ENCODE measurements at regions not wholly inside any gene's neighbourhood (a gene's known extent, or its start where the extent isn't known, plus 50 kb on each side); places are given as distances from the start of the nearest gene placed in this dataset.
"Not testable (repeated sequence)": the region's sequence is repeated elsewhere in the genome, so short reads cannot be mapped to it uniquely, and the experiment has no call there.

- H3K27ac Mint-ChIP-seq; H3K9me3 Mint-ChIP-seq; H3K36me3 Mint-ChIP-seq; intact Hi-C loops (cut with micrococcal nuclease); POLR2A ChIA-PET; H3K4me3 Mint-ChIP-seq: not testable (repeated sequence)
- peak; percentile 56 for DNase-seq
- peaks cover 27% of the 10 kb centered on the region for H3K27me3 Mint-ChIP-seq
- CTCF ChIA-PET = interaction anchor here (0.6 kb wide), 1 partner anchor 543 kb away, joined by 3 read pairs; no protein-coding TSS in a partner anchor
- peaks cover 17% of the 10 kb centered on the region for H3K4me1 Mint-ChIP-seq (ENCODE audit: low read depth)
Observed at GRCh38 chr6:27719039-27719438, 193.2 kb downstream of the OR2B2 start.

DNA sequence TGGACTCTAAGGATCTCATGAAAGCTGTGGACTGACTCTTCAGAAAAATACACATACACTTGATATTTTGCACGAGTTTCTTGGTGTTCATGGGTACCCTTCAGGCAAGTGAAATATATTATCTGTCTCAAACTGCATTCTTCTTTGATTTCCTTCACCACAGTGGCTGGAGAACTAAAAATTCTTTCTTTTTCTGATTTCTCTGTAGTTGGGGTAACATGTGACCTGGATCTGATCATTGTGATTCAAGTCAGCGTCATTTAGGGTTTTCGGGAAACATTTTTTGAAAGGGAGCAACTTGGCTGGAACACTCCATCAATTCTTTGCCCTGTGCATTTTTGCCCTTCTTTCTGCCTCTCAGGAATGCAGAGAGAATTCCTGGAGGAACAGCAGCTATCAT lies 205.8 kb downstream of the OR2B2 start:
- H3K36me3 Mint-ChIP-seq = peaks cover 44% of the 10 kb centered on the region
- H3K4me3 Mint-ChIP-seq = no peak overlapping the region
- no peak for DNase-seq
- no peaks in the 10 kb centered on the region for H3K4me1 Mint-ChIP-seq (ENCODE audit: low read depth)
- H3K27ac Mint-ChIP-seq = no peak overlapping the region
- intact Hi-C loops (cut with micrococcal nuclease) = no loop called here
- CTCF ChIA-PET = no interaction called here
- no peaks in the 10 kb centered on the region for H3K9me3 Mint-ChIP-seq
- no peaks in the 10 kb centered on the region for H3K27me3 Mint-ChIP-seq
- POLR2A ChIA-PET = no interaction called here

DNA sequence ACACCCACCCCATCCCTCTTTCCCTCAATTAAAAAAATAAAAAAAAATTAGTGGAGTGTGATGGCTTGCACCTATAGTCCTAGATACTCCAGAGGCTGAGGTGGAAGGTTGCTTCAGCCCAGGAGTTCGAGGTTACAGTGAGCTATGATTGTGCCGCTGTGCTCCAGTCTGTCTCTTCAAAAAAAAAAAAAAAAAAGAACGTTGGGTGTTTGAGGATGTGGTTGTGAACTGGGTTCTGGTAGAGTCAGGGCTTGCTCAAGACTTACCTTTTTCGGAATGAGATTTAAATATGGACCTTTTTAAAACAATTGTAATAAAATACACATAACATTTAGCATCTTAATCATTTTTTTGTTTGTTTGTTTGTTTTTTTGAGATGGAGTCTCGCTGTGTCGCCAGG lies 211.9 kb downstream of the OR2B2 start:
- no peaks in the 10 kb centered on the region for H3K27me3 Mint-ChIP-seq
- CTCF ChIA-PET = no interaction called here

GRCh38 chr6:27694547-27694874 lies 217.7 kb downstream of the OR2B2 start:
- intact Hi-C loops (cut with micrococcal nuclease) = no loop called here
- Mint-ChIP-seq H3K4me1 (ENCODE audit: low read depth) (peaks cover 20% of the 10 kb centered on the region), H3K9me3 (no peaks in the 10 kb centered on the region), H3K4me3 (peak overlapping the region; percentile 92), H3K36me3 (peaks cover 4% of the 10 kb centered on the region), H3K27ac (peak overlapping the region; percentile 78), H3K27me3 (no peaks in the 10 kb centered on the region)
- no peak for DNase-seq
- ChIA-PET POLR2A (interaction anchor here (0.6 kb wide), 1 partner anchor 430 kb away, joined by 3 read pairs; no protein-coding TSS in a partner anchor), CTCF (interaction anchor here (0.6 to 1.3 kb wide), 4 partner anchors 14 to 175 kb away, joined by 3 to 4 read pairs (median 3); no protein-coding TSS in a partner anchor)

More for the DNA sequence above, 211.9 kb downstream of the OR2B2 start:
- intact Hi-C loops (cut with micrococcal nuclease) = no loop called here
- POLR2A ChIA-PET = no interaction called here
- Mint-ChIP-seq H3K27ac (no peak overlapping the region), H3K9me3 (no peaks in the 10 kb centered on the region), H3K4me3 (no peak overlapping the region), H3K4me1 (ENCODE audit: low read depth) (peaks cover 6% of the 10 kb centered on the region), H3K36me3 (peaks cover 27% of the 10 kb centered on the region)
- no peak for DNase-seq

DNA sequence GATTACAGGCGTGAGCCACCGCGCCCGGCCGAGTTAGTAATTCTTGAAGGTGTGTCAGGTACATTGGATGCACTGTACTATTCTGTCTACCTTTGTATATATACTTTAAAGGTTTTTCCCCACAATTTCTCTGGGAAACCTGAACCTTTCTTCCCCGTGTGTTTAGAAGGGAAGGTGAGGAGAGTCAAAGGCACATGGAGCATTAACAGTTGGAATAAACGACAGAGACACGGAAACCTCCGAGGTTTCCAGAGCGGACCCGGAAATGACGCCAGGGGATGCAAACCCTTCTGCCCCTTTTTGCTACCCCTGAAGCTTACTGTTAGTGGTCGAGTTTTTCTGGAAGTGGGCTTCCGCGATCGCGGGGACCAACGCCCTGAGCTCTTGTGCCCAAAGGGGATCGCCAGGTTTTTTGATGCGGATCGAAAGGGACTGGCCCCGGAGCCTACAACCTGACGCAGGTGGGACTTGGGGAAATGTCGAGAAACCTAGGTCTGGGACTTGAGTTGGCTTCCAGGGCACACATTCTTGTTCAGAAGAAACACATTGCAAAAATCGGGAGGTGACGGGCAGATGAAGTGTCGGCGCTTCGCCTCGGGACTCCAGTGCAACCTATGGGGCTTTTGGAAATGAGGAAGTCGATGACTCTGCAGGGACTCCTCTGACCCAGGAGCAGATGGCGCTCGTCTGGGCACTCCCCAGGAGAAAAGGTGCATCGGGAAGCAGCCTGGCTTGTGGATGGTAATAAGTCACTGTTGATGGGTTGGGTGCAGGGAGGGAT lies 218.2 kb downstream of the OR2B2 start:
- intact Hi-C loops (cut with micrococcal nuclease) = no loop called here
- CTCF ChIA-PET = interaction anchor here (0.6 to 1.3 kb wide), 4 partner anchors 14 to 174 kb away, joined by 3 to 4 read pairs (median 3); no protein-coding TSS in a partner anchor
- peak; percentile 54 for DNase-seq
- Mint-ChIP-seq H3K36me3 (peaks cover 4% of the 10 kb centered on the region), H3K4me1 (ENCODE audit: low read depth) (peaks cover 20% of the 10 kb centered on the region), H3K27me3 (no peaks in the 10 kb centered on the region), H3K9me3 (no peaks in the 10 kb centered on the region), H3K27ac (peak overlapping the region; percentile 78), H3K4me3 (peak overlapping the region; percentile 92)
- POLR2A ChIA-PET = no interaction called here

DNA sequence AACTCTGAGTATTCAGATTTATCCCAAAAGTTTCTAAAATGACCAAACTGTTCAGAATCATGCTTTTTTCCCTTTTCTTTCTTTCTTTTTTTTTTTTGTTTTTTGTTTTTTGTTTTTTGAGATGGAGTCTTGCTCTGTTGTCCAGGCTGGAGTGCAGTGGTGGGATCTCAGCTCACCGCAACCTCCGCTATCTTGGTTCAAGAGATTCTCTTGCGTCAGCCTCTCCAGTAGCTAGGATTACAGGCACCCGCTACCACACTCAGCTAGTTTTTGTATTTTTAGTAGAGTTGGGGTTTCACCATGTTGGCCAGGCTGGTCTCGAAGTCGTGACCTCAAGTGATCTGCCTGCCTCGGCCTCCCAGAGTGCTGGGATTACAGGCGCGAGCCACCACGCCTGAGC lies 219.2 kb upstream of the ZNF184 start:
- H3K9me3 Mint-ChIP-seq; H3K27ac Mint-ChIP-seq; POLR2A ChIA-PET; intact Hi-C loops (cut with micrococcal nuclease); H3K27me3 Mint-ChIP-seq; DNase-seq; H3K4me3 Mint-ChIP-seq: not testable (repeated sequence)
- CTCF ChIA-PET = interaction anchor here (0.6 to 0.7 kb wide), 2 partner anchors 34 to 54 kb away, joined by 3 to 5 read pairs; no protein-coding TSS in a partner anchor
- Mint-ChIP-seq H3K36me3 (peaks cover 12% of the 10 kb centered on the region), H3K4me1 (ENCODE audit: low read depth) (peaks cover 31% of the 10 kb centered on the region)

DNA sequence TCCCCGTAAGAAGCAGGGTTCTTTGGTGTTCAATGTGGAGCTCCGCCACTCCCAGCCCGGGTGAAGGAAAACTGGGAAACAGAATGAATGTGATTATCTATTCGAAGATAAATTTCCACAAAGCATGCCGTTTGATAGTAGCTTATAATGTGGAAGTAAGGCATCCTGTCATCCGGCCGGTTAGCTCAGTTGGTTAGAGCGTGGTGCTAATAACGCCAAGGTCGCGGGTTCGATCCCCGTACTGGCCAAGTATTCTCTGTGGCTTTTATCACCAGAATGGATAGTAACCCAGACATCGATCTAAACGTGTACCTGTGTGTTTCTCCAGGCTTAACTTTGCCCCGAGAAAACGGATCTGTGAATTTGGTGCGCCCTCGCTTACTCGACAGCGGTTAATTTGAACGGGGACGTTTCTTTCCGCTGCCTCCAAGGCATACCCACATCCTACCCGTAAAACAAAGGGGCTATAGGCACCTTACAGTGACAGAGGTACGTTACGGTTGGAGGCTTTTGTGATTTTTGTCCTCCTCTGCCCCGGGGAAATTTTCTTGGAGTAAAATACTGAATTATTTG lies 215.2 kb upstream of the ZNF184 start:
- POLR2A ChIA-PET = interaction anchor here (1.1 kb wide), 2 partner anchors 64 to 66 kb away, joined by 3 to 5 read pairs; no protein-coding TSS in a partner anchor
- peak; percentile 93 for DNase-seq
- peaks cover 10% of the 10 kb centered on the region for H3K27me3 Mint-ChIP-seq
- H3K4me3 Mint-ChIP-seq = peak overlapping the region; percentile 87
- CTCF ChIA-PET = interaction anchor here (0.6 to 2.3 kb wide), 11 partner anchors 11 to 500 kb away, joined by 3 to 16 read pairs (median 4); partner anchors contain the start of gene POM121L2
- intact Hi-C loops (cut with micrococcal nuclease) = loop anchor here (1.0 to 5.0 kb wide), 7 partner anchors 33 to 511 kb away; no protein-coding TSS in a partner anchor
- peak overlapping the region; percentile 84 for H3K27ac Mint-ChIP-seq
- H3K36me3 Mint-ChIP-seq = peaks cover 8% of the 10 kb centered on the region
- H3K9me3 Mint-ChIP-seq = no peaks in the 10 kb centered on the region
- H3K4me1 Mint-ChIP-seq (ENCODE audit: low read depth) = peaks cover 14% of the 10 kb centered on the region

DNA sequence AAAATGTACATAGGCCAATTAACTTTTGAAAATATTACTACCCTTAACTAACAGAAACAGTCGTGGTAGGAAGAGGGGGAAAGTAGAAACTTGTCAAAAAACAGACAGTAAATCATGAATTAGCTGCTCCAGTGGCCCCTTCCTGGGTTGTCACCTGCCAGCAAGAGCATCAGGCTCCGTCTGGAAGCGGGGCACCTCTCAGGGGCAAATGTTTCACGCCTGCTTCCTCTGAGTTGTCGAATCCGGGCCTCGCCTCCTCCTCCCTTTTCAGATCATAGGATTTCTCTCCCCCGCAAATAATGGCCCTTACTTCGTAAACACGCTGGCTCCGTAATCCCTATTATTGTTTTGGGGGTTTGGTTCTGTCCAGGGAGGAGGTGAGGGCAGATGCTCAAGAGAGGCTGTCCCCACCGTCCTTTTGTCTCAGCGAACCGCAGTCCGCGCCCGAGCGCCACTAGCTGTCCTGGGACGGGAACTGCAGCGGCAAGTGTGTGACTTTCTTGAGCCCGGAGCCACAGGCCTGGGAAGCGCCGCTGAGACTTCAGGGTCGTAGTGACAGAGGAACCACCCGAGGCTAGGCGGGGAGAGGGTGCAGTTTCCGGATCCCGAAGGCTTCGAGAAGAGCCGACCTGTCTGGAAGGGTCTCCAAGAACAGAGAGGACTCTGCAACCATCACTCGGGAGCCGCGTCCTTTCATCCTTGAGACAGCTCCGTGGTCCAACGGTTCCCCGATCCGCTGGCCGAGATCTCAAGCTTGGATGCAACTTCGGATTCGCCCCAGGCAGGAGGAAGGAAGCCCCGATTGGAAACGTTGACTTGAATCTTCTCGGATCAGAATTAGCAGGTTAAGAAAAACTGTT lies 214.5 kb upstream of the ZNF184 start:
- Mint-ChIP-seq H3K4me1 (ENCODE audit: low read depth) (peaks cover 14% of the 10 kb centered on the region), H3K4me3 (peak overlapping the region; percentile 87), H3K9me3 (no peaks in the 10 kb centered on the region), H3K27ac (peak overlapping the region; percentile 84), H3K27me3 (peaks cover 15% of the 10 kb centered on the region), H3K36me3 (peaks cover 8% of the 10 kb centered on the region)
- DNase-seq = peak; percentile 90
- intact Hi-C loops (cut with micrococcal nuclease) = loop anchor here (1.0 to 5.0 kb wide), 8 partner anchors 33 to 510 kb away; no protein-coding TSS in a partner anchor
- POLR2A ChIA-PET = interaction anchor here (1.1 to 1.2 kb wide), 3 partner anchors 17 to 66 kb away, joined by 3 to 5 read pairs (median 3); no protein-coding TSS in a partner anchor
- CTCF ChIA-PET = interaction anchor here (0.6 to 2.3 kb wide), 11 partner anchors 11 to 1293 kb away, joined by 3 to 16 read pairs (median 4); partner anchors contain the start of gene POM121L2

- no peak for DNase-seq
- Mint-ChIP-seq H3K36me3 (peaks cover 13% of the 10 kb centered on the region), H3K4me3 (no peak overlapping the region), H3K27ac (no peak overlapping the region), H3K27me3 (peaks cover 32% of the 10 kb centered on the region), H3K9me3 (peaks cover 3% of the 10 kb centered on the region), H3K4me1 (ENCODE audit: low read depth) (peaks cover 18% of the 10 kb centered on the region)
- ChIA-PET CTCF (interaction anchor here (1.4 kb wide), 1 partner anchor 67 kb away, joined by 3 read pairs; no protein-coding TSS in a partner anchor), POLR2A (no interaction called here)
- intact Hi-C loops (cut with micrococcal nuclease) = loop anchor here (2.0 to 5.0 kb wide), 3 partner anchors 16 to 508 kb away; no protein-coding TSS in a partner anchor
Observed at GRCh38 chr6:27685279-27685678, 212.4 kb upstream of the ZNF184 start.

DNA sequence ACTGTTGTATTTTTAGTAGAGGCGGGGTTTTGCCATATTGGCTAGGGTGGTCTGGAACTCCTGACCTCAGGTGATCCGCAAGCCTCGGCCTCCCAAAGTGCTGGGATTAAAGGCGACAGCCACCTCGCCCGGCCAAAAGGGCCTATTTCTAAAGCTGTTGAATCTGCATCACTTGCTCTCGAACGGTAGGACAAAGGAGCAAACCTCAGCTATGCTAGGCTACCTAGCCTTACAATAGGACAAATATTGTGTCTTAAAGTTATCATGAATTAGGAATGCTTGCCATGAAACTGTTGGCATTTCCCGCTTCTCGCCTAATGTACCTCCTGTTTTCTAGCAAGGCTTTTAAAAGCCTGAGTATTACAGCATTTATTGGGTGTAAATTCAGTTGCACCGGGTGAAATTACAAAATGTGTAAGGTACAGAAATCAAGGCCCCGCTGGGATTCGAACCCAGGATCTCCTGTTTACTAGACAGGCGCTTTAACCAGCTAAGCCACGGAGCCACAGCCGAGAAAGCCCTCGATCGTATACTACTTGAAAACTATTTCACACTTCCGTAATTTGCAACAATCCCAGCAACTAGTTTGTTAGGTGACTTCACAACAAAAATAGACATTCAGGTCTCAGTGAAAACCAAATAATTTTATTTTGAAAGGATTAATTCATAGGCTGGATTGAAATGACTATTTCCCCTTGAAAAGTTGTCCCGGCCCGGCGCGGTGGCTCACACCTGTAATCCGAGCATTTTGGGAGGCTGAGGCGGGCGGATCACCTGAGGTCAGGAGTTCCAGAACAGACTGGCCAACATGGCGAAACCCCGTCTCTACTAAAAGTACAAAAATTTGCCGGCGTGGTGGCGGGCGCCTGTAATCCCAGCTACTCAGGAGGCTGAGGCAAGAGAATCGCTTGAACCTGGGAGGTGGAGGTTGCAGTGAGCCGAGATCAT lies 211.6 kb upstream of the ZNF184 start:
- Mint-ChIP-seq H3K27me3 (peaks cover 40% of the 10 kb centered on the region), H3K36me3 (peaks cover 16% of the 10 kb centered on the region), H3K4me1 (ENCODE audit: low read depth) (peaks cover 24% of the 10 kb centered on the region), H3K27ac (peak overlapping the region; percentile 33), H3K4me3 (peak overlapping the region; percentile 16), H3K9me3 (peaks cover 5% of the 10 kb centered on the region)
- DNase-seq = peak; percentile 78
- POLR2A ChIA-PET = no interaction called here
- CTCF ChIA-PET = interaction anchor here (0.5 to 1.4 kb wide), 2 partner anchors 41 to 68 kb away, joined by 3 to 5 read pairs; no protein-coding TSS in a partner anchor
- intact Hi-C loops (cut with micrococcal nuclease) = loop anchor here (2.0 to 5.0 kb wide), 4 partner anchors 16 to 507 kb away; no protein-coding TSS in a partner anchor

Measured in activated CD4-positive, alpha-beta memory T cell treated with anti-CD3 and anti-CD28 coated beads for 36 hours (primary cell).